H1 (cell line): ENCODE measurements at regions not wholly inside any gene's neighbourhood (a gene's known extent, or its start where the extent isn't known, plus 50 kb on each side); places are given as distances from the start of the nearest gene placed in this dataset.

ENCODE experiments used
- CTCF ChIA-PET: fragments of 300-600 bp; sonication (Branson Sonifier 250); formaldehyde crosslinking; loops from one replicate; lab custom pipeline; 2021; ENCODE audit not compliant: partially characterized antibody; lab: Charles Lee
- POLR2A ChIA-PET: fragments of 300-600 bp; sonication (Branson Sonifier 250); formaldehyde crosslinking; loops from one replicate; lab custom pipeline; 2021; ENCODE audit warnings: inconsistent platforms; ENCODE audit not compliant: partially characterized antibody; lab: Charles Lee
- DNase-seq, 2 experiments: peaks; one replicate each; pipeline versions ENCODE4 v3.0.0 to v3.0.0-alpha.2; 2010 to 2022; ENCODE audit warnings: low spot score in 2 of 2, low read depth in 1 of 2, mixed read lengths in 1 of 2
- FAIRE-seq: peaks from 2 replicates; lab custom pipeline; 2011; peaks lifted over from hg19 to GRCh38; lab: Jason Lieb, UNC
- H2AFZ ChIP-seq: 2 replicates; pipeline ENCODE4 v1.8.1; 2012; ENCODE audit warnings: low read length, inconsistent platforms
- H2AK5ac ChIP-seq: 2 replicates; pipeline ENCODE4 v1.6.1; 2013; ENCODE audit warnings: low read depth, low read length
- H2BK120ac ChIP-seq: replicated peaks from 2 replicates; pipeline ENCODE3; 2013; ENCODE audit warnings: low read depth, low read length, inconsistent platforms
- H2BK12ac ChIP-seq: 2 replicates; pipeline ENCODE4 v1.6.1; 2013; ENCODE audit warnings: low read depth, low read length
- H2BK15ac ChIP-seq: 2 replicates; pipeline ENCODE4 v1.6.1; 2013; ENCODE audit warnings: low read length
- H2BK20ac ChIP-seq: 2 replicates; pipeline ENCODE4 v1.6.1; 2013; ENCODE audit warnings: low read length
- H2BK5ac ChIP-seq: 2 replicates; pipeline ENCODE4 v1.6.1; 2013; ENCODE audit warnings: low read depth, low read length
- H3K14ac ChIP-seq: 2 replicates; pipeline ENCODE4 v1.6.1; 2013; ENCODE audit warnings: inconsistent platforms; ENCODE audit not compliant: insufficient read length
- H3K18ac ChIP-seq: 2 replicates; pipeline ENCODE4 v1.6.1; 2013; ENCODE audit warnings: low read length; ENCODE audit errors: extremely low read depth
- H3K23ac ChIP-seq: 2 replicates; pipeline ENCODE4 v1.6.1; 2013; ENCODE audit warnings: inconsistent platforms; ENCODE audit not compliant: insufficient read length
- H3K23me2 ChIP-seq: 2 replicates; pipeline ENCODE4 v1.6.1; 2013; ENCODE audit warnings: low read depth, low read length
- H3K27ac ChIP-seq: 2 replicates; pipeline ENCODE4 v1.6.1; 2011; ENCODE audit warnings: low read depth, low read length, inconsistent platforms
- H3K27me3 ChIP-seq, 4 experiments: replicated peaks in 1 of 4; 1 replicate in 1 of 4; 2 replicates in 3 of 4; pipeline versions ENCODE4 v1.6.1 to v1.8.1; 2011 to 2013; ENCODE audit warnings: low read length in 3 of 4, mild to moderate bottlenecking in 3 of 4, inconsistent platforms in 2 of 4, mixed read lengths in 2 of 4, moderate library complexity in 1 of 4; ENCODE audit not compliant: control insufficient read depth in 3 of 4, insufficient read depth in 3 of 4; ENCODE audit errors: extremely low read depth in 1 of 4
- H3K36me3 ChIP-seq, 4 experiments: 2 replicates each; pipeline versions ENCODE4 v1.6.1 to v1.8.1; 2011 to 2013; ENCODE audit warnings: mild to moderate bottlenecking in 4 of 4, low read length in 3 of 4, moderate library complexity in 2 of 4, control low read depth in 1 of 4, inconsistent platforms in 1 of 4; ENCODE audit not compliant: insufficient read depth in 4 of 4, control insufficient read depth in 2 of 4
- H3K4ac ChIP-seq: replicated peaks from 2 replicates; pipeline ENCODE3; 2013; ENCODE audit warnings: low read length, low read depth, mixed read lengths, inconsistent platforms; ENCODE audit not compliant: insufficient read length
- H3K4me1 ChIP-seq, 4 experiments: replicated peaks in 1 of 4; 1 replicate in 1 of 4; 2 replicates in 3 of 4; pipeline versions ENCODE4 v1.6.1 to v1.8.1; 2011 to 2013; ENCODE audit warnings: low read length in 3 of 4, inconsistent platforms in 2 of 4, mixed read lengths in 1 of 4; ENCODE audit not compliant: insufficient read depth in 4 of 4, control insufficient read depth in 3 of 4
- H3K4me2 ChIP-seq, 2 experiments: 2 replicates each; pipeline versions ENCODE4 v1.6.1 to v1.8.1; 2011 to 2013; ENCODE audit warnings: low read depth in 2 of 2, low read length in 2 of 2, control low read depth in 1 of 2, inconsistent platforms in 1 of 2, mild to moderate bottlenecking in 1 of 2; ENCODE audit not compliant: insufficient read depth in 1 of 2
- H3K4me3 ChIP-seq, 4 experiments: fragments of 200-600, 300-600 bp in 1 of 4; sonication (generic), shearing (Covaris generic), sonication (Bioruptor Twin) in 1 of 4; 2 replicates each; pipeline versions ENCODE4 v1.5.1 to v1.8.1; 2011 to 2016; ENCODE audit warnings: low read length in 4 of 4, low read depth in 3 of 4, control low read depth in 2 of 4, inconsistent platforms in 2 of 4, mild to moderate bottlenecking in 2 of 4, mixed read lengths in 1 of 4, moderate library complexity in 1 of 4; ENCODE audit not compliant: insufficient read depth in 2 of 4; ENCODE audit errors: extremely low read depth in 1 of 4
- H3K56ac ChIP-seq: replicated peaks from 2 replicates; pipeline ENCODE3; 2013; ENCODE audit warnings: low read depth, mild to moderate bottlenecking, mixed read lengths, low read length, inconsistent platforms; ENCODE audit not compliant: insufficient read length
- H3K79me1 ChIP-seq: 2 replicates; pipeline ENCODE4 v1.6.1; 2013; ENCODE audit warnings: low read depth, low read length, control low read depth
- H3K79me2 ChIP-seq, 2 experiments: 2 replicates each; pipeline versions ENCODE4 v1.6.1 to v1.8.1; 2012 to 2013; ENCODE audit warnings: low read length in 2 of 2, mild to moderate bottlenecking in 2 of 2, inconsistent platforms in 1 of 2; ENCODE audit not compliant: insufficient read depth in 2 of 2, control insufficient read depth in 1 of 2
- H3K9ac ChIP-seq, 4 experiments: replicated peaks in 1 of 4; 1 replicate in 1 of 4; 2 replicates in 3 of 4; pipeline versions ENCODE4 v1.6.1 to v1.8.1; 2011 to 2013; ENCODE audit warnings: low read depth in 3 of 4, low read length in 3 of 4, control low read depth in 2 of 4, mild to moderate bottlenecking in 2 of 4, moderate library complexity in 2 of 4, inconsistent platforms in 1 of 4; ENCODE audit errors: extremely low read depth in 1 of 4
- H3K9me3 ChIP-seq, 2 experiments: 2 replicates each; pipeline versions ENCODE4 v1.6.1 to v1.8.1; 2012 to 2013; ENCODE audit warnings: mild to moderate bottlenecking in 2 of 2, moderate library complexity in 2 of 2, control low read depth in 1 of 2, inconsistent platforms in 1 of 2, low read depth in 1 of 2, low read length in 1 of 2, mixed read lengths in 1 of 2; ENCODE audit not compliant: insufficient read depth in 2 of 2
- H4K20me1 ChIP-seq, 2 experiments: replicated peaks in 1 of 2; 2 replicates each; pipeline versions ENCODE3 to v1.8.1; 2011 to 2013; ENCODE audit warnings: inconsistent platforms in 2 of 2, low read length in 2 of 2, mild to moderate bottlenecking in 1 of 2; ENCODE audit not compliant: insufficient read depth in 2 of 2, control insufficient read depth in 1 of 2
- H4K5ac ChIP-seq: 2 replicates; pipeline ENCODE4 v1.6.1; 2013; ENCODE audit warnings: low read length, low read depth, mixed read lengths, inconsistent platforms; ENCODE audit not compliant: insufficient read length
- H4K8ac ChIP-seq: 2 replicates; pipeline ENCODE4 v1.8.0; 2013; ENCODE audit warnings: mild to moderate bottlenecking, moderate library complexity, low read length, inconsistent platforms; ENCODE audit not compliant: insufficient read depth; ENCODE audit errors: extremely low read depth
- H4K91ac ChIP-seq: replicated peaks from 2 replicates; pipeline ENCODE3; 2013; ENCODE audit warnings: low read length, mixed read lengths, inconsistent platforms; ENCODE audit not compliant: insufficient read length
- CEBPB ChIP-seq: IDR thresholded peaks from 2 replicates; pipeline ENCODE4 v1.6.1; 2012; ENCODE audit warnings: low read depth, low read length
- JUN ChIP-seq: IDR thresholded peaks from 2 replicates; pipeline ENCODE4 v1.6.1; 2011; ENCODE audit warnings: low read depth, mild to moderate bottlenecking, improper control_type of control experiment, low read length
- WGBS, 2 experiments: shearing (Covaris generic) in 1 of 2; methylation state at CpG; one replicate each; pipeline versions ENCODE4 v1.1.6 to v1.1.7; 2013 to 2015; ENCODE audit warnings: low lambda C conversion rate in 2 of 2, mixed read lengths in 2 of 2, inconsistent platforms in 1 of 2, low coverage in 1 of 2, missing lambda C conversion rate in 1 of 2; ENCODE audit not compliant: insufficient replicate concordance in 2 of 2, insufficient coverage in 1 of 2, insufficient read length in 1 of 2; ENCODE audit errors: extremely low coverage in 1 of 2, missing lambda C conversion rate in 1 of 2; 5-methylcytosine and 5-hydroxymethylcytosine counted together

- Histone ChIP-seq H4K8ac (no peak overlapping the region), H2BK12ac (no peak overlapping the region)
- CTCF ChIA-PET, result interaction anchor here (1.4 kb wide), 1 partner anchor 16 kb away, joined by 5 read pairs; no protein-coding TSS in a partner anchor
- no peak for DNase-seq
- TF ChIP-seq JUN, result no peak
- peak; percentile 25; the same call in 1 of the 2 replicates for TF ChIP-seq CEBPB
- TF ChIP-seq, all 59 proteins: peak for 1
- Histone ChIP-seq H2AK5ac (no peak overlapping the region), H4K20me1 (no peaks in the 10 kb centered on the region), H3K18ac (no peak overlapping the region), H3K4me1 (peaks cover 0 to 3% (median 0%) of the 10 kb centered on the region in 4 experiments; a peak in 2 of 7 replicates), H3K9me3 (no peaks in the 10 kb centered on the region), H3K27me3 (no peaks in the 10 kb centered on the region), H3K36me3 (no peaks in the 10 kb centered on the region), H2BK120ac (no peak overlapping the region), H4K5ac (no peak overlapping the region), H3K23ac (no peak overlapping the region), H3K27ac (no peak overlapping the region), H3K9ac (no peak overlapping the region), H2BK20ac (no peak overlapping the region), H3K56ac (no peak overlapping the region), H3K14ac (no peak overlapping the region), H2BK5ac (no peak overlapping the region), H3K79me1 (no peaks in the 10 kb centered on the region), H4K91ac (no peak overlapping the region), H3K4me2 (no peak overlapping the region), H3K79me2 (no peaks in the 10 kb centered on the region), H2AFZ (no peak overlapping the region), H3K23me2 (no peaks in the 10 kb centered on the region; the same call in 1 of the 2 replicates), H3K4ac (no peak overlapping the region), H2BK15ac (no peak overlapping the region), H3K4me3 (no peak overlapping the region)
- FAIRE-seq, result no peak
- POLR2A ChIA-PET, result no interaction called here
- 93% methylated on average over 8 of the region's 8 CpGs; no CpG with 5 or more reads in 1 of the 2 experiments for WGBS, 2 experiments
Measured at GRCh38 chr18:64208516-64208915, 59.6 kb upstream of the LINC00305 start.
